ENCODE measurements at regions not wholly inside any gene's neighbourhood (a gene's known extent, or its start where the extent isn't known, plus 50 kb on each side); places are given as distances from the start of the nearest gene placed in this dataset.

DNA sequence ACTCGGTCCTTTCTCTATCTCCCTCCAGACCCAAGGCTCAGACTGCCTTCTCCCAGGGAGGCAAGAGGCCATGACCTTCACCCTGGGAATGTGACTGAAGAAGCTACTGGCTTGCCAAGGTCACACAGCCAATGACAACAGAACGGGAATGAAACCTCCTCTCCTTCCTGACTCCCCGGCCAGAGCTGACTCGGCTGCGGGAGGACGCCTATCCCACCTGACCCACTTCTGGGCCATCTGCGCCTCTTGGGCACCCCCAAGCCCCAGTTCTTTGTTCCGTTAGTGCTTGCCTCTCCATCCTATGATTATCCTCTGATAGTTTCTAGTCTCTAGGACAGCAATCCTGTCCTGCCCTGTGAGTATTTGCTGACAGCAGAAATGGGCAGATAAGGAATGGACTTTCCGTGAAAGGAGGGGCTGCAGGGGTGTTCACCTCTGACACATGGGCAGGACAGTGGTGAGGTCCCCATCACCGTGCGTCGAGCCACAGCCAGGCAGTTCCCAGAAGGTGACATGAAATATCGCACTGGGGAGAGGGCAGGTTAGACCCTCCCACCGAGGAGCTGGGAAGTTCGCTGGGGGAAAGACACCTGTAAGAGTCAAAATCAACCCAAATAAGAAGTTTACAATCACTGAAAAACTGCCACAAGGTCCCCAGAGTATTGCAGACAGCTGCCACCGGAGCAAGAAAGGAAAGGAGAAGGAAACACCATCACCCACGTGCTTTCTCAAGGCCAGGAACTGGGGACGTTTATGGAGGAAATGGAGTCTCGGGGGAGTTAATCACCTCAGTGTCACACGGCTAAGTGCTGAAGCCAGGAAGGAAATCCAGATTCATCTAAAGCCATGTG, 63.0 kb downstream of the INSIG1 start:
- DNase-seq (ENCODE audit: low read depth in 2 of 2), result no peak

DNA sequence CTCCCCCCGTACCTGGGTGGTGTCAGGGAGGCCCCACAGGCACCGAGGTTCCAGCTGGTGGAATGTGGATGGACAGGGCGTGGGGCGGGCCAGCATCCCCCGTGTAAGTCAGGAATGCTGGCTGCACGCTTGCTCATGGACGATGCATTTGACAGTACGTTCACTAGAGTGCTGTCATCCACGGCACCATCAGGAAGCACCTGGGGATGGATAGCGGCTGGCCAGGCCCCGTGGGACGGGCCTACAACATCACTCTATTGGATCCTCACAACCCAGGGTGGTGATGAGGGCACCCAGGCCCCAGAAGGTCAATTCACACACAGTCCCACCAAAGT, 63.6 kb downstream of the INSIG1 start:
- no peak for DNase-seq (ENCODE audit: low read depth in 2 of 2)

DNA sequence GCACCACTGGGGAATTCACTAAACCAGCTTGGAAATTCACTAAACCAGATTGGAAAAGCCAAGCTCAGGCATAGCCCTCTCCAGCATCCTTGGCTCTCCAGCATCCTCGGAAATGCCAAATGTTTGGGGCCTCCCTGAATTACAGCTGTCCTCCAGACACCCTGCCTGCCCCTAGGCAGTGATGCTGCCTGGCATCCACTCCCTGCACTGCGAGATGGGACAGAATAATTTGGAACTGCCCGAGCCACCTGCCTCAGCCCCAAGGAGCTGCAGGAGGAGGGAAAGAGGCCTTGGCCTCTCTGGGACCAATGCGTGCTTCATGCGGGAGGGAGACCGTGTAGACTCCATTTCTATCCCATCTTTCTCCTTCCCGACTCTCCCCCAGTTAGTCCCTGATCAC, 64.3 kb downstream of the INSIG1 start:
- DNase-seq (ENCODE audit: low read depth in 2 of 2), result no peak

DNA sequence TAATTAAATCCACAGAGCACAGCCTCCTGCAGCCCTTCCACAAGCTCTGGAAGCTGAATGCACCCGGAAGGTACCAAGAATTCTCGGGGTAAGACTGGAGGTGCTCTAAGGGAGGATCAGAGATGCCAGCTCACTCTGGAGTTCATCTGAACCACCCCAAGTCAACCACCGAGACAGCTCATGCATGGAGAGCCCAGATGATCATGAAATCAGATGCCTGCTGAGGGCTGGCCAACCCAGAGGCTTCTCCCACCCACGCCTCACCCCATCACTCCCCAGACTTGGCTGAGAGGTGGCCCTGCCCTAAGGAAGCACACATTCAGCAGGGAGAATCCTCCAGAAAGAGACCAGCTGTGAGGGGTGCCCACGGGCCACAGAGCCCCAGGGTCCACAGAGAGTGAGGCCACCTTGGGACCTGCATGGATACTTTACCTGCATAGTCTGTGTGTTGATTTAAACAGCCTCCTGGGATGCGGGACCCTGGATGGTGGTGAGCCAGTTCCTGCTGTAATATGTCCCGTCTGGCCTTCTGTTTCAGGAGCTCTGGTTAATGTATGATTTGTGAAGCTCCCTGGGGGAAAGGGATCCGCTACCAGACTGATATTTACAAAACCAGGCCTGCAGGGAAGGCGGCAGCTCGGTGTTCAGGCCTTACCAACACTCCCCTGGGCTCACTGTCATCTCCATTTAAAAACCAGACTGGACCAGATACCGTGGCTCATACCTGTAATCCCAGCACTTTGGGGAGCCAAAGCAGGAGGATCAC, 64.9 kb downstream of the INSIG1 start:
- no peak for DNase-seq (ENCODE audit: low read depth in 2 of 2)

DNA sequence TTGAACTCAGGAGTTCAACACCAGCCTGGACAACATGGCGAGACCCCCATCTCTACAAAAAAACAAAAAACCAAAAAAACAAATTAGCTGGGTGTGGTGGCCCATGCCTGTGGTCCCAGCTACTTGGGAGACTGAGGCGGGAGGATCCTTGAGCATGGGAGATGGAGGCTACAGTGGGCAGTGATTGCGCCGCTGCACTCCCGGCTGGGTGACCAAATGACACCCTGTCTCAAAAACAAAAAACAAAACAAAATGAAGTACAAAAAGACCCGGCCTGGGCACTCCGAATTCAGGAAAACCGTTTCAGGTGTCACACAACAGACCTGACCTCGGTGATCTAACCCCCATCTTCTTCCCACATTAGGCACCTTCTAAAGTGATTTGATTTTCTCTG, 65.5 kb downstream of the INSIG1 start:
- DNase-seq (ENCODE audit: low read depth in 2 of 2), result no peak

DNA sequence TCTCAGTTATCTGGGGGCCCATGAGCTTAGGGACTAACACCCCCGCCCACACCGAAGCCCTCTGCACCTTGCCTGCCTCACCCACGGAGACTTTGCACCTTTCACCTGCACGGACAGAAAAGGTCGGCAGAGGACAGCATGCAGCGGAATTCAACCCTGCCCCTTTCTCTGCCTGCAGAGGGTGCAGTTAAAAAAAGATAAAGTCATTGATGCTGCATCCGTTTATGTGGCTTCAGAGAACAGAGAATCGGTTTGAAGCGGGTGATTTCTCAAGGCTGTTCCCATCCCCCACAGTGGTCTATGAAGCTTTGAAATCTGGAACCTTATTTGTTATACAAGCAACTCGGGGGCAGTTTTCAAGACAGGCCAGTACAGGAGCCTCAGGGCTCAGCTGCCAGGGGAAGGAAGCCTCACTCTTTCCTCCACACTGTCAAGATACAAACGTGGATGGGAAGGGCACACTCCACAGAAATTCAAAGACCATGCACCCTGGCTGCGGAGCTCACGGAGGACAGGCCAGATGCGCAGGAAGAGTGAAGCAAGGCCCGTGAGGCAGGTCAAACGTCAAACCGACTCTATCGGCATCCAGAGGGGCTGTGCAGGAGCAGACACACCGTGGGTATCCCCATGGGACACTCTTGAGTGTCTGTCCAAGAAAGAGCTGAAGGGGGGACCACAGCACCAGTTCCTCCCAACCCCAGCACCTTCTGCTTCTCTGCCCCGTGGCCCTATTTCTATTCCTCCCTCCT, 66.3 kb downstream of the INSIG1 start:
- no peak for DNase-seq (ENCODE audit: low read depth in 2 of 2)

DNA sequence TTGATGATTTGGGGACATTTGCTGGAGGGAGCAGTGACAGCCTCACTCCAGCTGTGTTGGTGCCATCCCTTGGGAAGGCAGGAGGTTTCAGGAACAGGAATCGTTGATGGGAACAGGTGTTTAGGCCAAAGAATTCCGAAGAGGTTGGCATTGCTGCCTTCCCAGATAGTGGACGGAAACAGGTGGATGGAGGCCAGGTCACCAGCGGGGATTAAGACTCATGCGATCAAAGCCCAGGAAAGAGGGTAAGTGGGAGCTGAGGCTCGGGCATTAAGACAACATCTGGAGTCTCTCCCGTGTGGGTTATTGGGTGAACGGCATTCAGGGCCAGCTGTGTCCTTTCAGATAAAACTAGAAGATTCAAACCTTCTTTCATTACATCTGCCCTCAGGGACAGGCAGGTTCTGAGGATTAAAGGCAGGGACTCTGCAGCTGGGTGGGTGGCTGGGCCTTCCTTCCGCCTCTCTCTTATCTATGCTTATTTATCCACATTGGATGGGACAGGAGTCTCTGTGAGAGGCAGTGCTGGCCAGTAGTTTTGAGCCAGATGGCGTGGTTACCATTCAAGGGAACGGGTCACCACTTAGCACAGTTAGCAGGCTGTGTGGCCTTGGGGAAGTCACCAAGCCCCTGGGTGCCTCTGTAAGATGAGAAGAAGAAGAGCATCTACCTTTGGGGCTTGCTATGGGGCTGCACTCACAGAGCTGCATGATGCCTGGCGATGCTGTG, 67.6 kb downstream of the INSIG1 start:
- DNase-seq (ENCODE audit: low read depth in 2 of 2), result no peak

DNA sequence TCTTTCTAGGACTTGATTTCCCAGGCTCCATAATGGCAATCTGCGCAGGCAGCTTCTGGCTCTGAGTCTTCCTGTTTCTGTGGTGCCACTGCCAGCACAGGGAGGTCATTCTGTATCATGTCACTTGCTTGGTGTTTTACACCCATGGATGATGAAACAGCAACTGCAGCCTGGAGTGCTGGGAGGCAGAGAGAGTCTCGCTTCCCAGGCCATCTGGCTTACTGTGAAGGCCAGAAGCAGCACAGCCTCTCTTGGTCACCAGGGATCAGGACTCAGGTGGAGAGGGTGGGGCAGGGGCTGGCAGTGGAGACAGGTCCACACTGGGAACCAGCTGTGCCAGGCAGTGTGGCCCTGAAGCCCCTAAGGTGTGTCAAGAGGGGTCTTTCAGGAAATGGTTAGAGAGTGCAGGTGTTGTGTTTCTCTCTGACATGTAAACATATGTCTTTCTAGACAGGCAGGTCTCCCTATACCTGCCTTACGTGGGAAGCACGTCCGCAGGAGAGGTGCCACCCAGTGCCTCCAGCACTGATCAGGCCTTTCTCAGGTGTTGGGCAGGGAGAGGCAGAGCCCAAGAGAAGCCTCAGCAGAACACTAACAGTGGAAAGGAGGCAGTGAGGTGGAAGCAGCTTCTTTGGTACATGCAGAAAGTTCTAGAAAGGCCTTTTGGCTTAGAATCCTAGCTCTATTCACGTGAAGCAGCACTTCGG, 71.4 kb downstream of the INSIG1 start:
- no peak for DNase-seq (ENCODE audit: low read depth in 2 of 2)

DNA sequence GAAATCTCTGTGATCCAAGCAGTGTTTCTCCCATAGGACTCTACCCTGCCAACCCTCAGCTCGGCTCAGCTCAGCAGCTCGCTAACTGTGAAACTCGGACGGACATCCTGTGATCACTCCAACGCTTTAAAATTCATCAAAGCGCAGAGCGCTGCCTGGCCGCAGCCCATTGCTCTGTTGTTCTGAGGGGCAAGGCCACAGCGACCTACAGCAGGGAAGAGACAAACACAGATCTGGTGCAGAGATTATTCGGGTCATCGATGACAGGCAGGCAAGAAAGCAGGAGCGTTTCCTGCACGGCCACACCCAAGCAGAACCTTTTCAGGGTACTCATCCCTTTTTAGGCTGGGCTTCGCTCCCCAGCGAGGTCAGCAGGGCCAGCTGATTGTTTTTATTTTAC, 72.1 kb downstream of the INSIG1 start:
- no peak for DNase-seq (ENCODE audit: low read depth in 2 of 2)

DNA sequence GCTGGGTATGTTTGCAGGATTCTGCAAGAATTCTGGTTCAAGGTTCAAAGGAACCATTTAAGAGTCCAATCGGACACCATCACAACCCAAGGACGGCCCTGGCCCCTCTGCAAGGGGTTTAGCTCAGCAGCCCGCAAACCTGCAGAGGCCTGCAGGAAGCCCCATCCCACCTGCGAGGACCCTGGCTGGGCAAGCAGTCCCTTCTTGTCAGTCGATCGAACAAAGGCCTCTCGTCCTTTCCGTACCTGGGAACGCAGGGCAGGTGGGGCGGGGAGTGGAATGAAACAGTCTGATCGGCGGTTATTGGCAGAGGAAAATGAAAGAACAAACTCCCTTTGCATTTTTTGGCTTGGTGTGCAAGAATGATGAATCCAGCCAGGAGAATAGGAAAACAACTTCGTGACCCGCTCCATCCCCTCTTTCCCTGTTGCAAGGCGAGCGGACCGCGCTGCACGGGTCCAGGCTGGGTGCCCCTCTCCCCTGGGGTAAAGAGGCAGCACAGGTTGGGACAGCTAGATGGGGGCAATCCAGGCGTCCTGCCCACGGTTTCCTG, 73.7 kb downstream of the INSIG1 start:
- no peak for DNase-seq (ENCODE audit: low read depth in 2 of 2)

DNA sequence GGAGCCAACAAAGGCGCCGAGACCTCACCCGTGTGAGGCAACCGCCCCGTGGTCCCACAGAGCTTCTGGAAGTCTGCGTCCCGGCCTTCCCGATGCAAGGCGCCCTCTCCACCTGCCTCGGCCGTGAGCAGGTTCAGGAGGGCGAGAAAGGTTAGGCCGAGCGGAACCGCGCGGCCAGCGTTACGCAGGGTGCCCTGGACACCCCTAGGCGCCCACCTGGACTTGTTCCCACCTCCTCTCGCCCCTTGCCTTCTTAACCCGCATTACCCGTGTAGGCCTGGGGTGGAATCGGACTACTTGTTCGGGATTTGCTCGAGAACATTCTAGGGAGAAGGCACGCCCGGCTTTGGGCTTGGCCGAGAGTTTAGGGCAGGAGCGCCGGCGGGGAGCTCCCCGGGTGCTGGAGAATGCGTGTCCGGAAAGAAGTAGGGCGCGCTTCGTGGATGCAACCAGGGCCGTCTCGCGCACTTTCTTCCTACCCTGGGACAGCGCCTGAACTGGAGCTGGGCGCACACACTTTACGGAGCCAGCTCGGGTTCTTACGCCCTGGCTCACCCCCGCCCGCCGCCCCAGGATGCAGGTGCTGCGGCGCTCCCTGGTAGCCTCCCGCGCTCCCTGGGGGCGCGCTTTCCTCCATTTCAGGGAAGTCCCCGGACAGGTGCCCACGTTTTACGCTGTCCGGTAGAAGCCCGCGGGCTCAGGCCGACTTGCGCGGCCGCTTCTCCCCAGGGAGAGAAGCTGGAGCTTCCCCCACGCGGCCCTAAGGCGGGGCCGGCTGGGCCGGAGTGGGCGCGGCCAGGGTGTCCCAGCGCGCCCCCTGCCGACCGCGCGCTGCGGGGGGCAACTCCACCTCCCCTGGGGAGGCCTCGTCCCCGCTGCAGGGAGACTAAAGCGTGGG, 74.5 kb downstream of the INSIG1 start:
- DNase-seq (ENCODE audit: low read depth in 2 of 2), result no peak

DNA sequence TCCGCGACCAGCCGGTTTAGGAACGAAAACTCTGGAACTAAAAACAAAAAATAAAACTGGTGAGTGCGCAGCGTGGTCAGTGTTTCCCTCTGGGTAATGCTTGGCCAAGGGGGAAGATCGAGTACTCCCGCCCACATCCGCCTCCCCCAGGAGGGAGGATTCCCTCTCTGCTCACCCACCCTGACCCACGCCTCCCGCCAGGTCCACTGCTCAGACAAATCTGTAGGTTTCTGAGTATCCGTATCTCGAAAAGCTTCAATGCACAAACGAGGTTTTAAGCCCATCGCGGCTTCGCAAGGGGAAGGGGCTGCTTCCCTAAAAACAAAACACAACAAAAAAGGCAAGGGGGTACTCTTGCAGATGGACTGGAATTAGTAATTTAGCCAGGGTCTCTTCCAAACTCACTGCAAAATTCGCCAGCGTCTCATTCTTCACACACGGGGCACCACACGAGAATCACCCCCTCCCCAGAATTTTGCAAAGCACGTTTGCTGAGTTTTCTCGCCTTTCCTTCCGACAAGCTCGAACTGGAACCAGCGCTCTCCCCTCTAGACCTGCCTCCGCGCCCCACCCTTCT, 75.2 kb downstream of the INSIG1 start:
- no peak for DNase-seq (ENCODE audit: low read depth in 2 of 2)

DNA sequence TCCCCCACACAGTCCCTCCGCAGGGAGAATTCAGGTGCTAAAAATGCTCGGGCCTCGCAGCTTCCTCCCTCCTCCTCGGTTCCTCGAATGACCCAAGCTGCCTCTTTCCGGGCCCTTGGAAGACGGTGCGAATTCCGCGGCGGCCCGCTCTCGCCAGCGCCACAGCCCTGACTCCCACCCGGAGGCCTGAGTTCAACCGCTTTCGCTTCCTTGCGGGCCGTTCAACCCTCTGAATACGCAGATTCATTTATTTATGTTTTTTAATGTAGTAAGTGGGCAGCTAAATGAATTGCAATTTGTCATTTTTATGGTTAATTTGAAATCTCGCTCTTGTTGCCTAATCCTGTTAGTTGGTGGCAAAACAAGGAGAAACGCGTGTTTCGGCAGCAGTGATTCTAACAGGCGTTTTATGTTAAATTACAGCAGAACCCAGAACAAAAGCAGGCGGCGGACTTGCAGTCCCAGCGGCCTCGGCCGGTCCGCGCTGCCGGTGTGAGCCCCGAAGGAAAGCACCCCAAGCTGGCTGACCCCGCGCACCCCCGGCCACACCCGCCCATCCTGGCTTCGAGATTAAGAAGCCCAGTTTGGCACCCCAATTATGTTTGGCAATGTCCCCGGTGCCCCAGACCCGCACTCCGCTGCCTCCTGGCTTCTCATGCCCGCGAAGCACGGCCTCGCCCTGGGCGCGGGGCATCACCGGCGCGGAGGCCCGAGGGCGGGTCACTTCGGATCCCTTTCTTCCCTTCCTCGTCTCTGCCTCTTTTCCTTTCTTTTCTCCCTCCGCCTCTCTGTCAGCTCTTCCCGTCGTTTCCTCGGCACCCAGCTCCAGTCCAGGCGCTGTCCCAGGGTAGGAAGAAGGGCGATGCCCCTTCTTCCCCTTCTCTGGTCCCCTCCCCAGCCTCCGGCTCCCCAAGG, 75.9 kb downstream of the INSIG1 start:
- DNase-seq (ENCODE audit: low read depth in 2 of 2), result no peak

DNA sequence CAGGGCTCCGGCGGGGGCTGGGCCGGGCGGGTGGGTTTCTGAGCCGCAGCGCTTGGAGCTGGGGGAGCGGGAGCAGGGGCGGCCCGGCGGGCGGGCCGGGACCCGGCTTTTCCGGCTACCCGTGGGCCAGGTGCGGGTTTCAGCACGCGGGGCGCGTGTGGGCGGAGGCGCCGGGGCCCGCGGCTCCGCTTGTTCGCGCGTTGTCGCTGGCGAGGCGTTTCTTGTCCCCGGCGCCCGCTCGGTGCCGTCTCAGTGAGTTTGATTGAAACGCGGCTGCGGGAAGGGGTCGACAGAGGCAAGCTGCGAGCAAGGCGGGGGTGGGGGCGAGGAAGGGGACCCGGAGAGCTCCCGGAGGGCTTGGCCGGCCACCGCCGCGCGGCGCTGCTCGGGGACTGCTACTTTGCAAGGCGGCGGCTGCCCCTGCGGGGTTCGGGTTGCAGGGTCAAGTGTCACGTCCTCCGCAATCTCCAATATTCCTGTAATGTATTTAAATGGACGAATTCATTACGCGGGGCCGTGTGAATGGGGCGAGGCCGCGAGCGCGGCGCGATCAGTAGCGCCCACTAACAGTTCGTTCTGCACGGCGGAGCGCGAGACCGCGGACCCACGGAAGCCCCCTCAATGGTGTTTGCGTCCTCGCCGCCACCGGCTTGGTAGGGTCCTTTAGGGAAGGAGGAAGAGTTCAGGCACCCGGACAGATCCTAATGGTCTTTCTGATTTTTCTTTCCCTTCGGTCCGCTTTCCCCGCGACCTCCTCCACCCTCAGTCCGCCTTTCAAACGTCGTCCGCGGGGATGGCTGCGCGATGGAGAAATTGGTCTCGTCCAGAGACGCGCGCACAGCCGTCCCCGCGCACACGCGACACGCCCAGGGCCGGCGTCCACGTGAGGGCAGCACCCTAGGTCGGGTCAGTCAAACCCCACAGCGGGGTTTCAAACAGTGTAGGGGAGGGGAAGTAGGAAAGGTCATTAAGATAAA, 76.9 kb downstream of the INSIG1 start:
- DNase-seq (ENCODE audit: low read depth in 2 of 2), result no peak

DNA sequence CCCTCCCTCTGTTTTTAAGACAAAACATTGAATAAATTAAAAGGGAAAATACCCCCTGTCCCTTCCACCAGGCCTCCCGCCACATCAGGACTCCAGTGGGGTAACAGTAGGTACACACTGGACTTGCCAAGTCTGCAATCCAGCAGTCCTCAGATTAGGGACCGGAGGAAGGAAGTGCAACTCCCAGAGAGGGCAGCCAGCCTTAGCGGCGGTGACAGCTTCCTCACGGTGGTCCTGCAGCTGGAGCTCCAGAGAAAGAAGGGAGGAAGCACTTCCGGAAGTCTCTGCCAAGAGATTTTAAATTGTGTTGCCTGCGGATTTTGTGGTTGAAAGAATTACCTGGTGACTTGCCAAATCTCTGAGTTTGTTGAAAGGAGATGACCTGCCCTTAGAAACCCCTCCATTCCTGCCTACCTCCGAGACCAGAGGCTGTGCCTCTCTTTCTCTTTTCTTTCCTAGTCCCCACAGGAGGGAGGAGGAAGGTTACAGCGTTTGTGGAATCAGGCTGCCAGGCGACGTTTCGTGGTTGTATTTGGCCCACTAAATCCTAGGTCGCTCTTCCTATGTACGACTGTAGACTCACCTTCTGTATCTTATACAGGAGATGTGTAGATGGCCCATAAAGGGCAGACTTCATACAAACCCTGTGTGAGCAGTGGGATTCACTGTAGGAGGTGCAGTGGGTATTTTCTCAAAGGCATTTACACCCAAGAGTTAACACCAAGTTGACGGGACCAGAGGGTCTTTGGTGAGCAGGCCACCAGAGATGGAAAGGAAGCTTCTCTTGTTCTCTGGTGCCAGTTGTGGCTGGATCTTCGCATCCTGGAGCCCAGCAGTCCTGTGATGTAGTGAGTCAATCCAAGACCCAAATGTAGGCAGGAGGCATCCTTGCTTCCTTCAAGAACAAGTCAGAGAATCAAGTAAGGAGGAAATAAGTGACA, 77.9 kb downstream of the INSIG1 start:
- DNase-seq (ENCODE audit: low read depth in 2 of 2), result no peak
